Nephron (organoid): ENCODE measurements at regions not wholly inside any gene's neighbourhood (a gene's known extent, or its start where the extent isn't known, plus 50 kb on each side); places are given as distances from the start of the nearest gene placed in this dataset.

Source experiments
- H3K27ac Mint-ChIP-seq, 3 experiments: 2 replicates each; pipeline ENCODE4 v1.8.0; 2020; ENCODE audit warnings: mixed read lengths in 3 of 3, mild to moderate bottlenecking in 2 of 3, moderate library complexity in 1 of 3
- H3K27me3 Mint-ChIP-seq: 2 replicates; pipeline ENCODE4 v1.8.0; 2021; ENCODE audit warnings: low read depth, mild to moderate bottlenecking, moderate library complexity, mixed read lengths
- H3K36me3 Mint-ChIP-seq: 2 replicates; pipeline ENCODE4 v1.8.0; 2020; ENCODE audit warnings: low read depth, mixed read lengths
- H3K4me1 Mint-ChIP-seq: 2 replicates; pipeline ENCODE4 v1.8.0; 2020; ENCODE audit warnings: mixed read lengths
- H3K4me3 Mint-ChIP-seq, 3 experiments: 2 replicates each; pipeline ENCODE4 v1.8.0; 2020; ENCODE audit warnings: mild to moderate bottlenecking in 3 of 3, mixed read lengths in 3 of 3, moderate library complexity in 2 of 3
- H3K9me3 Mint-ChIP-seq: 2 replicates; pipeline ENCODE4 v1.8.0; 2020; ENCODE audit warnings: mixed read lengths
- TF ChIP-seq, protein P1 (sequence below), 3 experiments: fragments of 200-600 bp; sonication (generic); IDR thresholded peaks; one replicate each; pipeline ENCODE4 v1.5.0; 2021; ENCODE audit warnings: antibody characterized with exemption in 3 of 3; ENCODE audit not compliant: unreplicated experiment in 3 of 3

DNA sequence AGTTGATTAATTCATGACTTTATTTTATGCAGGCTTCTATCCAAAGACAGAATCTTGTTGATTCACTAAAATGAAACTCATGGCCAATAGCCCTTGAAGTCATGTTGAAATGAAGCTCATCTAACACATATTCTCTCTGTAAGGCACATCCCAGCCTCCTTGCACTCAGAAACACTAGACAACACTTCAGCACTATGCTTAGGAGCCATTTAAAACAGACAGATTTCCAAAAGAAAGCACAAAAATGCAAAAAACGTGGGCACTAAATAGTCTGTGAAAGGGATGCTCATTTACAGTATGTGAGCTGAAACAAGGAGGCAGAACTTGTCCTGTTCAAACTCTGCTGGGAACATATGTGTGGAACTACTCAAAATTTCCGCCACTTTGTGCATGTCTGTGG, 124.4 kb downstream of the MYCN start:
- TF ChIP-seq, protein P1, sequence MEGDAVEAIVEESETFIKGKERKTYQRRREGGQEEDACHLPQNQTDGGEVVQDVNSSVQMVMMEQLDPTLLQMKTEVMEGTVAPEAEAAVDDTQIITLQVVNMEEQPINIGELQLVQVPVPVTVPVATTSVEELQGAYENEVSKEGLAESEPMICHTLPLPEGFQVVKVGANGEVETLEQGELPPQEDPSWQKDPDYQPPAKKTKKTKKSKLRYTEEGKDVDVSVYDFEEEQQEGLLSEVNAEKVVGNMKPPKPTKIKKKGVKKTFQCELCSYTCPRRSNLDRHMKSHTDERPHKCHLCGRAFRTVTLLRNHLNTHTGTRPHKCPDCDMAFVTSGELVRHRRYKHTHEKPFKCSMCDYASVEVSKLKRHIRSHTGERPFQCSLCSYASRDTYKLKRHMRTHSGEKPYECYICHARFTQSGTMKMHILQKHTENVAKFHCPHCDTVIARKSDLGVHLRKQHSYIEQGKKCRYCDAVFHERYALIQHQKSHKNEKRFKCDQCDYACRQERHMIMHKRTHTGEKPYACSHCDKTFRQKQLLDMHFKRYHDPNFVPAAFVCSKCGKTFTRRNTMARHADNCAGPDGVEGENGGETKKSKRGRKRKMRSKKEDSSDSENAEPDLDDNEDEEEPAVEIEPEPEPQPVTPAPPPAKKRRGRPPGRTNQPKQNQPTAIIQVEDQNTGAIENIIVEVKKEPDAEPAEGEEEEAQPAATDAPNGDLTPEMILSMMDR (IDR thresholded peaks at IDR 0.05; ENCODE audit: unreplicated experiment in 3 of 3): no peak
- peaks cover 12% of the 10 kb centered on the region for H3K27me3 Mint-ChIP-seq
- peaks cover 17% of the 10 kb centered on the region for H3K9me3 Mint-ChIP-seq
- H3K4me1 Mint-ChIP-seq: no peaks in the 10 kb centered on the region
- peaks cover 12% of the 10 kb centered on the region for H3K36me3 Mint-ChIP-seq
- H3K4me3 Mint-ChIP-seq: no peak overlapping the region
- no peak overlapping the region for H3K27ac Mint-ChIP-seq

DNA sequence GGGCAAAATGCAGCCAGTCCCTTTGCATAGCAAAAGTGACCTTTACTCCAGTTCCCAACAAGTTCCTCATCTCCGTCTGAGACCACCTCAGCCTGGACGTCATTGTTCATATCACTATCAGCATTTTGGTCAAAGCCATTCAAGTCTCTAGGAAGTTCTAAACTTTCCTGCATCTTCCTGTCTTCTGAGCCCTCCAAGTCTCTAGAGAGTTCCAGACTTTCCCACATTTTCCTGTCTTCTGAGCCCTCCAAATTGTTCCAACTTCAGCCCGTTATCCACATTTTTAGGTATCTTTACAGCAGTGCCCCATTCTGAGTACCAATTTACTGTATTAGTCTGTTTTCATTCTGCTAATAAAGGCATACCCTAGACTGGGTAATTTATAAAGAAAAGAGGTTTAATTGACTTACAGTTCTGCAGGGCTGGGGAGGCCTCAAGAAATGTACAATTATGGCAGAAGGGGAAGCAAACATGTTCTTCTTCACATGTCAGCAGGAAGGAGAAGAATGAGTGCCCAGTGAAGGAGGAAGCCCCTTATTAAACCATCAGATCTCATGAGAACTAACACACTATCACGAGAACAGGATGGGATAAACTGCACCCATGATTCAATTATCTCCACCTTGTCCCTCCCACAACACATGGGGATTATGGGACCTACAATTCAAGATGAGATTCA, 123.7 kb downstream of the MYCN start:
- H3K27me3 Mint-ChIP-seq: peaks cover 9% of the 10 kb centered on the region
- peaks cover 17% of the 10 kb centered on the region for H3K9me3 Mint-ChIP-seq
- TF ChIP-seq, protein P1 (IDR thresholded peaks at IDR 0.05; ENCODE audit: unreplicated experiment in 3 of 3): no peak
- H3K36me3 Mint-ChIP-seq: peaks cover 12% of the 10 kb centered on the region
- H3K4me1 Mint-ChIP-seq: no peaks in the 10 kb centered on the region
- H3K27ac Mint-ChIP-seq: no peak overlapping the region
- no peak overlapping the region for H3K4me3 Mint-ChIP-seq

DNA sequence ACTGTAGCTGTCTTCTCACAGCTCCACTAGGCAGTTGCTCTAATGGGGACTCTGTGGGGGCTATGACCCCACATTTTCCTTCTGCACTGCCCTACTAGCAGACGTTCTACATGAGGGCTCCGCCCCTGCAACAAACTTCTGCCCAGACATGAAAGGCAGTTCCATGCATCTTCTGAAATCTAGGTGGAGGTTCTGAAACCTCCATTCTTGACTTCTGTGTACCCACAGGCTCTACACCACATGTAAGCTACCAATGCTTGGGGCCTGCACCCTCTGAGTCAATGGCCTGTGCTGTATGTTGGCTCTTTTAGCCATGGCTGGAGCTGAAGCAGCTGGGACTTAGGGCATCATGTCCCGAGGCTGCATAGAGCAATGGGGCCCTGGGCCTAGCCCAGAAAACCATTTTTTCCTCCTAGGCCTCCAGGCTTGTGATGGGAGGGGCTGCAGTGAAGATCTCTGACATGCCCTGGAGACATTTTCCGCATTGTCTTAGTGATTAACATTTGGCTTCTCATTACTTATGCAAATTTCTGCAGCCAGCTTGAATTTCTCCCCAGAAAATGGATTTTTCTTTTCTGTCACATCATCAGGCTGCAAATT, 123.0 kb downstream of the MYCN start:
- Mint-ChIP-seq H3K4me3 (no peak overlapping the region), H3K4me1 (no peaks in the 10 kb centered on the region), H3K27me3 (peaks cover 7% of the 10 kb centered on the region), H3K9me3 (peaks cover 17% of the 10 kb centered on the region), H3K27ac (no peak overlapping the region), H3K36me3 (peaks cover 12% of the 10 kb centered on the region)
- TF ChIP-seq, protein P1 (IDR thresholded peaks at IDR 0.05; ENCODE audit: unreplicated experiment in 3 of 3): no peak

DNA sequence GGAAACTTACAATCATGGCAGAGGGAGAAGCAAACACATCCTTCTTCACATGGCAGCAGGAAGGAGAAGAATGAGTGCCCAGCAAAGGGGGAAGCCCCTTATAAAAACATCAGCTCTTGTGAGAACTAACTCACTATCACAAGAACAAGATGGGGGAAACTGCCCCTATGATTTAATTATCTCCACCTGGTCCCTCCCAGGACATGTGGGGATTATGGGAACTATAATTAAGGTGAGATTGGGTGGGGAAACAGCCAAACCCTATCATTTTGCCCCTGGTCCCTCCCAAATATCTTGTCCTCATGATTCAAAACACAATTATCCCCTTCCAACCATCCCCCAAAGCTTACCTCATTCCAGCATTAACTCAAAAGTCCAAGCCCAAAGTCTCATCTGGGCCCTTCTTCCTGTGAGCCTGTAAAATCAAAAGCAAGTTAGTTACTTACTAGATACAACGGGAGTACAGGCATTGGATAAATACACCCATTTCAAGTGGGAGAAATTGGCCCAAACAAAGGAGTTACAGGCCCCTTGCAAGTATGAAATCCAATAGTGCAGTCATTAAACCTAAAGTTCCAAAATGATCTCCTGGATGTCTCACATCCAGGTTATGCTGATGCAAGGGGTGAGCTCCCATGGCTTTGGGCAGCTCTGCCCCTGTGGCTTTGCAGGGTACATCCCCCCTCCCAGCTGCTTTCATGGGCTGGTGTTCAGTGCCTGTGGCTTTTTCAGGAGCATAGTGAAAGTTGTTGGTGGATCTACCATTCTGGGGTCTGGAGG, 122.3 kb downstream of the MYCN start:
- Mint-ChIP-seq H3K36me3 (peaks cover 12% of the 10 kb centered on the region), H3K27me3 (peaks cover 7% of the 10 kb centered on the region), H3K4me3 (no peak overlapping the region), H3K4me1 (no peaks in the 10 kb centered on the region), H3K9me3 (peaks cover 17% of the 10 kb centered on the region), H3K27ac (no peak overlapping the region)
- TF ChIP-seq, protein P1 (IDR thresholded peaks at IDR 0.05; ENCODE audit: unreplicated experiment in 3 of 3): no peak

DNA sequence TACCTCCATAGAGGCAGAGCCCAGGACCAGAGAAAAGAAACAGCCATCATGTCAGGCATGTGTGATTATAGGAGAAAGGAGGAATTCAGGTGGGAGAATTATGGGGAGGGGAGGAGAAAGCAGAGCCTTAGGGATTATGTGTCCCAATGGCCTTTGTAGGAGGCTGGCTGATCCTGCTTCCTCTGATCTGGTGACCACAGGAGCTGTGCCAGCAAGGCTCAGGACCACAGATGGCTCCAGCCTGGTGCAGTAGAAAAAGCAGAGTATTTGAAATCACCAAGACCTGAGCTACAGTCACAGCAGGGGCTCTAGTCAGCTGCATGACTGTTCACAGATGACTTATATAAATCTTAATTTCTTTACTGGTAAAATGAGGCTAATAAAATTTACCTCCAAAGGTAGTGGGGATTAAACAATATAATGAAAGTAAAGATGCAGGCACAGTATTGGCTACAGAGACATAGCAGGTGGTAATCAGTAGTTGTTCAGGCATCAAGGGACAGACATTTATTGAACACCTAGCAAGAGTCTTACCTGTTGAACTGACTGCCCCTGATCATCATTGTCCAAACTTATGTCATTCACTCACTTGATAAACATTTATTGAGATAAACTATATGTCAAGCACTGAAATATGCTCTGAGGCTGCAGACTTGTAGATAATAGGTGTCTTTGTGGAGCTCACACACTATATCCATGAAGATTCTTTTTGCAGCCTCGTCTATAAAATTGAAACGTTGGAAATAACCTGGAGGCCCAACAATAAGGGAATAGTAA, 121.3 kb downstream of the MYCN start:
- H3K27me3 Mint-ChIP-seq: peaks cover 7% of the 10 kb centered on the region
- H3K36me3 Mint-ChIP-seq: peaks cover 12% of the 10 kb centered on the region
- no peak overlapping the region for H3K27ac Mint-ChIP-seq
- H3K4me1 Mint-ChIP-seq: no peaks in the 10 kb centered on the region
- H3K4me3 Mint-ChIP-seq: no peak overlapping the region
- TF ChIP-seq, protein P1 (IDR thresholded peaks at IDR 0.05; ENCODE audit: unreplicated experiment in 3 of 3): no peak
- peaks cover 17% of the 10 kb centered on the region for H3K9me3 Mint-ChIP-seq
